Retinal pigment epithelial cell (primary cell): ENCODE measurements at regions not wholly inside any gene's neighbourhood (a gene's known extent, or its start where the extent isn't known, plus 50 kb on each side); places are given as distances from the start of the nearest gene placed in this dataset.

ENCODE experiments used
- DNase-seq: peaks from one replicate; pipeline ENCODE4 v3.0.0-alpha.2; 2010; ENCODE audit warnings: low read depth
- H3K4me3 ChIP-seq: 2 replicates; pipeline ENCODE4 v1.5.1; 2011; ENCODE audit warnings: mild to moderate bottlenecking, low read length, control low read depth, moderate library complexity
- TF ChIP-seq, protein P1 (sequence below): conservative IDR thresholded peaks from 2 replicates; pipeline ENCODE4 v1.5.1; 2011; ENCODE audit warnings: low read depth, low read length, control low read depth, inconsistent platforms

DNA sequence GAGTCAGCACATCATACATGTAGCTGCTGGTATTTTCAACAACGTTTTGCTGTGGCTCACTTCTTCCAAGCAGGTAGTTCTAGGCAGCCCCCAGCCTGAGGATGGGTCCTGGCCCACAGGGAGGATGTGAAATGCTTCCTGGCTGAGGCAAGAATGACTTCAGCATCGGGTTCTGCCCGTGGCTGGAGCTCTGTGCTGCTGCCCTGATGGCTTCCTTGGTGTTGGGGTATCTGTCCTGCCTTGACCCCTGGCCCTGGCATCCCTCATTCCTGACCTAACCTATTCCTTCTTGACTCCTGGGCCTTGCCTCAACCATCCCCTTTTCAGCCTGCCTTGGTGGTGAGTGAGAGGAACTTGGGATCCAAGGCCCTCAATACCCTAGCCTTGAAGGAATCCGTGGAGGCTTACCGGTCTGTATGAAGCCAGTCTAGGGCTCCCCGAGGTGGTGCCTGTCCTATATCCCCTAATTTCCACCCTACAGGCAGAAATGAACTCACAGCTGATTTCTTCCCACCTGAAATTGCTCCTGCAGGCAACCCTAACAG, 300.6 kb downstream of the TLE3 start:
- TF ChIP-seq, protein P1, sequence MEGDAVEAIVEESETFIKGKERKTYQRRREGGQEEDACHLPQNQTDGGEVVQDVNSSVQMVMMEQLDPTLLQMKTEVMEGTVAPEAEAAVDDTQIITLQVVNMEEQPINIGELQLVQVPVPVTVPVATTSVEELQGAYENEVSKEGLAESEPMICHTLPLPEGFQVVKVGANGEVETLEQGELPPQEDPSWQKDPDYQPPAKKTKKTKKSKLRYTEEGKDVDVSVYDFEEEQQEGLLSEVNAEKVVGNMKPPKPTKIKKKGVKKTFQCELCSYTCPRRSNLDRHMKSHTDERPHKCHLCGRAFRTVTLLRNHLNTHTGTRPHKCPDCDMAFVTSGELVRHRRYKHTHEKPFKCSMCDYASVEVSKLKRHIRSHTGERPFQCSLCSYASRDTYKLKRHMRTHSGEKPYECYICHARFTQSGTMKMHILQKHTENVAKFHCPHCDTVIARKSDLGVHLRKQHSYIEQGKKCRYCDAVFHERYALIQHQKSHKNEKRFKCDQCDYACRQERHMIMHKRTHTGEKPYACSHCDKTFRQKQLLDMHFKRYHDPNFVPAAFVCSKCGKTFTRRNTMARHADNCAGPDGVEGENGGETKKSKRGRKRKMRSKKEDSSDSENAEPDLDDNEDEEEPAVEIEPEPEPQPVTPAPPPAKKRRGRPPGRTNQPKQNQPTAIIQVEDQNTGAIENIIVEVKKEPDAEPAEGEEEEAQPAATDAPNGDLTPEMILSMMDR: no peak
- H3K4me3 ChIP-seq: no peak overlapping the region
- DNase-seq: no peak

DNA sequence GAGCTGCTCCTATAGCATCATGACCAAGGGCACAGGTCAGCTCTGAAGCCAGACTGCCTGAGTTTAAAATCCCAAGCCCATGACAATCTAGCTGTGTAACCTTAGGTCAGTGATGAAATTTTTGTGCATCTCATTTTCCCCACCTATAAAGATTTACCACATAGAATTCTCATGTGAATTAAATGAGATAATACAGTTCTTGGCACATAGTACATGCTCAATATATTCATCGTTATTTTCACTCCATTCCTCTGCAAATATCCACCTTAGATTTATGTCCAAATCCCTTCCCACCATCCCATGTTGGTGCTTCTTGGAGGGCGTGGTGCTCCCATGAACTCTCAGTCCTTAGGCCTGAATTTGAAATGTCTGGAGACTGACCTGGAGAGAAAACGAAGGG, 300.1 kb downstream of the TLE3 start:
- DNase-seq: no peak
- TF ChIP-seq, protein P1: no peak
- no peak overlapping the region for H3K4me3 ChIP-seq

DNA sequence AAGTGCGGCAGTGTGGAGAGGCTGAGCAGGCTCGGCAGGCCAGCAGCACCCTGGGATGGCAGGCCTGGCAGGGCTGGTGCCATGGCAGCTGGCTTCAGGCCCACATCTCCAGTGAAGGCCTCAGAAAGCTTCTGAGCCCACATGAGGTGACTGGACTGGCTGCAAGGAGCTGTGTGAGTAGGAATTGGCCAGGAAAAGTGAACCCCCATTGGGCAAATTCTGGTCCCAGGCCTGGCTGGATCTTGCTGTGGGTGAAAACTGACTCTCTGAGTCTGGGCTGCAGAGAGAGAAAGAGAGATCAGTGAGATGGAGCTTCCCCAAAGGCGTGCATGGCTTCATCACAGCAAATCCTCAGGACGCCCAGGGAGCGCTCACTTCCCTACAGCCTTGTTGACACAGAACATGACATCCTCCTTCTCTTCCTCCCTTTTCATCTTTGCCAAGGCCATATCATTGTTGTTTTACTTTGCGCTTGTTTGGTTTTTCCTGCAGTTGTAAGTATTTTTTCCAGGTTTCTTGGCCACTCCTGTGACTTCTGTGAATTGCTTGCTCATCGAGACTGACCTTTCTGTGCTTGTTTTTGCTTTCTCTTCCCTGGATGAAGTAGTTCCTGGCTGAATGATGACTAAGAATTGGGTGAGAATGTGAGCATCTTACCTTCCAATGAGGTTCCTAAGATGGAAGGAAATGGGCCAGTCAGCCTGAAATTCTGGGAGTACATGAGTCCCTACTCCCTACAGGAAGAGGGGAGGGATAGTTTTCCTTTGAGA, 299.1 kb downstream of the TLE3 start:
- DNase-seq: no peak
- no peak overlapping the region for H3K4me3 ChIP-seq
- TF ChIP-seq, protein P1: no peak

DNA sequence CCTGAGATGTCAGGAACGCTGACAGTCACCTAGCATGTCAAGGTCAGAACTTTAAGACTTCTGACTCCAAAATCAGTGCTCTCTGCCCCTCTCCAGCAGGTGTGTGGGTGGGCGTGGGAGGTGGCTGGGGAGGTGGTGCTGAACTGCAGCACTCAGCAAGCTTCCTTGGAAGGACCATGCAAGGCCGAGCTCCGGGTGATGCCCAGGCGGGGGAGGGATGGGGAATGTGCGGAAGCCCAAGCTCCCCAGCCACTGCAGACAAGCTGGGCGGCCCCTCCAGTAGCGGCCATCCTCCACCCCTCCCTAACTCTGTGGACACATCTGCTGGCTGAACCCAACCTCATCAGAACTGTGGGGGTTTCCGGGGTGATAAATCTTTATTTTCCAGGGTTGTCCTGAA, 296.6 kb downstream of the TLE3 start:
- no peak for DNase-seq
- no peak overlapping the region for H3K4me3 ChIP-seq
- TF ChIP-seq, protein P1: no peak

DNA sequence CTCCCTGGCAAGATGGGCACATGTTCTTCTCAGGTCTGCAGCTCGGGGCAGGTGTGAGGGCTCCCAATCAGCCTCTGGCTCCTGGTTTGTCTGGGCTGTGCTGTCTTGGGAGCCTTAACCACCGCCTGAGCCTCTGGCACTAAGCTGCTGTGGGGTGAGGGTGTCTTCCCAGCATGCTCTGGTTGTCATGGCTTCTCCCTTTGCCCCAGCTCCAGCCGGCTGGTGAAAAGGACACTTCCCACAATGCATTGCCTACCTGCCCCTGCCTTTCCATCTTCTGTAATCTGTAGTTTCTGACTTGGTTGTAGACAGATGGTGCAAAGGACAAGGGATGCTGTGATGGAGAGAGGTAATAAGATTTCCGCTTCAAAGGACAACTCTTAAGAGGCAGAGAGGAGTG, 295.3 kb downstream of the TLE3 start:
- DNase-seq: no peak
- H3K4me3 ChIP-seq: no peak overlapping the region
- TF ChIP-seq, protein P1: no peak

DNA sequence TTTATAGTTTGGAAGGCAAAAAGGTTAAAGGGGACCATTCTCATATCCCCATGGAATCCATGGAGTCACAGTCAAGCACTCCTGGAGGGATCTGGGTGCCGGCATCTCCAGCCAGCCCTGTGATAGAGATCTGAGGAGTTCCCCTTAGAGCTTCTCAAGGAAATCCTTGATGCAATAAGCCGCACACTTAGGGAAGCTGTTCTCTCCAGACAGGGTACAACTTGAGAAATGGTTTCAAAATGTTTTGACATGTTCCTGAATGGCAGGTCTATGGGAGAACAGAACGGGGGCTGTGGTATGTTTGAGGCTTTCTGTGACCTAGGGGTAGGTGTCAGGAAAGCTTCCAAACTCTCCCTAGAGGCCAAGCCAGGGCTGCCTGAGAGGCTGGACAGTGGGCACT, 292.9 kb downstream of the TLE3 start:
- TF ChIP-seq, protein P1: no peak
- DNase-seq: no peak

DNA sequence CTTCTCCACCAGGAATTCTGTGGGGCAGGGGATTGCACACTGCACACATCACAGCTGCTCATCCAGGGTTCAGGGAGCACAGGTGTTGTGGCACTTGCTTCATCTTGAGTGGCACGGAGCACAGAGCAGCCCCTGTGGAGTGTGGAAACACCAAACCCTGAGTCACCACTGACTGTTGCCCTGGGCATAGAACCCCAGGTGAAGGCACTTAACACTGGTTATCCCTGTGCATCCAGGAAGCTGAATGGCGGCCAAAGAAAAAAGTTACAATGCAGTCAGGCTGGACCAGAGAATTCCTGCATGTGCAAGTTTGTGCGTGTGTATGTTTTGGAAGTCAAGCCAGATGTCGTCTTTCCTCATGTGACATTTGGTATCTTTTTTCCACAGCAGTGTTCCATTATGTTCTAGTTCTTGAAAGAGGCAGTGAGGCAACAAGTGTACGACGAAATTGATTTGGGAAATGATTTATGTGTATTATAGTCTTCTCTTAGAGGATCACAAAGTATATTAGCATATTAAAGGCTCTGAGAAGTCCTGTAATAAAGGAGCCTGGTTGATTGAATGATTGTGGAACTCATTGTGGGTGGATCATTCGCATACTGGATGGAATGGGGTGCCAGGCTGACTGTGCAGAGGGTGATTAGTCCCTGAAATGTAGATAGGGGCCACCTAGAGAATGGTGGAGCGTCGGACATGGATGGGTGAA, 292.3 kb downstream of the TLE3 start:
- TF ChIP-seq, protein P1: no peak
- H3K4me3 ChIP-seq: no peak overlapping the region
- no peak for DNase-seq

More for the DNA sequence above, 292.9 kb downstream of the TLE3 start:
- no peak overlapping the region for H3K4me3 ChIP-seq
